HEK293T (cell line): ENCODE measurements at regions not wholly inside any gene's neighbourhood (a gene's known extent, or its start where the extent isn't known, plus 50 kb on each side); places are given as distances from the start of the nearest gene placed in this dataset.

Experiments used
- CTCF ChIA-PET: fragments of 350-600 bp; formaldehyde crosslinking; extraction: SDS; loops from one replicate; lab custom pipeline; 2021; ENCODE audit warnings: antibody characterized with exemption, inconsistent platforms; lab: Yijun Ruan, JAX
- POLR2A ChIA-PET: fragments of 350-600 bp; formaldehyde crosslinking; extraction: SDS; loops from one replicate; lab custom pipeline; 2020; ENCODE audit warnings: antibody characterized with exemption, inconsistent platforms; lab: Yijun Ruan, JAX
- DNase-seq: peaks from one replicate; pipeline ENCODE4 v3.0.0; 2012; ENCODE audit warnings: mixed read lengths; ENCODE audit errors: extremely low spot score
- ARNT ChIP-seq: fragments of 450-650 bp; IDR thresholded peaks from 2 replicates; pipeline ENCODE4 v1.6.1; 2017; ENCODE audit warnings: mild to moderate bottlenecking
- BHLHE40 ChIP-seq: fragments of 450-650 bp; IDR thresholded peaks from 2 replicates; pipeline ENCODE4 v1.6.1; 2016; ENCODE audit warnings: mild to moderate bottlenecking, moderate library complexity, borderline replicate concordance
- CTBP1 ChIP-seq: fragments of 450-650 bp; IDR thresholded peaks from 2 replicates; pipeline ENCODE4 v1.6.1; 2016; ENCODE audit warnings: borderline replicate concordance
- ELF4 ChIP-seq: fragments of 450-650 bp; IDR thresholded peaks from 2 replicates; pipeline ENCODE4 v1.6.1; 2017; ENCODE audit warnings: antibody characterized with exemption
- FOXA1 ChIP-seq: fragments of 450-650 bp; IDR thresholded peaks from 2 replicates; pipeline ENCODE4 v1.6.1; 2016; ENCODE audit warnings: mild to moderate bottlenecking
- FOXK2 ChIP-seq: fragments of 450-650 bp; IDR thresholded peaks from 2 replicates; pipeline ENCODE4 v1.6.1; 2016; ENCODE audit warnings: mild to moderate bottlenecking
- FOXM1 ChIP-seq: fragments of 450-650 bp; IDR thresholded peaks from 2 replicates; pipeline ENCODE4 v1.6.1; 2017; ENCODE audit warnings: mild to moderate bottlenecking, borderline replicate concordance
- HDGF ChIP-seq: fragments of 450-650 bp; IDR thresholded peaks from 2 replicates; pipeline ENCODE4 v1.6.1; 2017; ENCODE audit warnings: antibody characterized with exemption, borderline replicate concordance
- L3MBTL2 ChIP-seq: fragments of 450-650 bp; conservative IDR thresholded peaks from 2 replicates; pipeline ENCODE4 v1.6.1; 2016; ENCODE audit warnings: mild to moderate bottlenecking
- LEF1 ChIP-seq: fragments of 450-650 bp; IDR thresholded peaks from 2 replicates; pipeline ENCODE4 v1.6.1; 2017; ENCODE audit warnings: mild to moderate bottlenecking, borderline replicate concordance
- NFRKB ChIP-seq: fragments of 450-650 bp; IDR thresholded peaks from 2 replicates; pipeline ENCODE4 v1.6.1; 2016; ENCODE audit warnings: mild to moderate bottlenecking, moderate library complexity
- PKNOX1 ChIP-seq: fragments of 450-650 bp; IDR thresholded peaks from 2 replicates; pipeline ENCODE4 v1.6.1; 2016
- SP1 ChIP-seq: fragments of 450-650 bp; IDR thresholded peaks from 2 replicates; pipeline ENCODE4 v1.6.1; 2017
- SUZ12 ChIP-seq: fragments of 450-650 bp; IDR thresholded peaks from 2 replicates; pipeline ENCODE4 v1.6.1; 2016; ENCODE audit warnings: mild to moderate bottlenecking
- TARDBP ChIP-seq: fragments of 450-650 bp; IDR thresholded peaks from 2 replicates; pipeline ENCODE4 v1.6.1; 2016
- ZNF384 ChIP-seq: fragments of 450-650 bp; IDR thresholded peaks from 2 replicates; pipeline ENCODE4 v1.6.1; 2016

- TF ChIP-seq SUZ12 (no peak), L3MBTL2 (no peak), ZNF384 (no peak), NFRKB (no peak), HDGF (no peak), BHLHE40 (no peak), ELF4 (no peak), LEF1 (no peak), TARDBP (no peak), FOXK2 (no peak), CTBP1 (no peak), ARNT (no peak), FOXA1 (no peak)
- ChIA-PET POLR2A (no interaction called here), CTCF (no interaction called here)
- no peak for DNase-seq
These were observed 179.7 kb downstream of the ICOS start for GRCh38 chr2:204116159-204116792.

- POLR2A ChIA-PET = no interaction called here
- TF ChIP-seq FOXM1 (no peak), ELF4 (no peak), PKNOX1 (no peak), SUZ12 (no peak), L3MBTL2 (no peak), CTBP1 (no peak), ZNF384 (no peak), LEF1 (no peak), ARNT (no peak), HDGF (no peak), TARDBP (no peak), BHLHE40 (no peak), FOXA1 (no peak), FOXK2 (no peak)
- no peak for DNase-seq
- CTCF ChIA-PET = no interaction called here
These were observed 185.9 kb downstream of the ICOS start for GRCh38 chr2:204122425-204122824.

DNA sequence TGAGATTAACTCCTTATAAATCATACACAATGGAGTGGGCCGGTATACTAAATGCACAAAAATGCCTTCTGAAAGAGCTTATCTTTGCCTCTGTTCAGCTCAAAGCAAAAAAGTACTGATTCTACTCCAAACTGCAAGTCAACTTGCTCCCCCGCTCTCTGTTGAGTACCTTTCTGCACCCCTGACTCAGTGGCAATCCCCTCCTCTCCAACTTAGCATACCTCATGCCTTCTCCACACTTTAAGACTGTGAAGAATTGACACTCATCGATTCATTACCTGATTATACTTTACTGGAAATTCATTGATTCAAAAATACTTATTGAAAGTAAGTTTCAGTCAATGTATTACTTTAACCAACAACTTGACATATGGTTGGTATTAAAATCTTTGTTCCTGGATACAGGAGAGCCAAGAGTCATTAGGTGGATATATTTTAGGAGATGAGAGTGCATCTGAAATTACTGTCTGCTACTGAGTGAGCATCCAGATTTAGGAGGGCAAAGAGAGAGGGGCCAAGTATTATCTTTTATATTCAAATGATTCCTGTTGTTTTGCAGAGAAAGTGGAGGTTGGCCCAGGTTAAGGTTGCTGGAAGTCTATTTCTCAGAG, 187.7 kb downstream of the ICOS start:
- POLR2A ChIA-PET = no interaction called here
- TF ChIP-seq SUZ12 (no peak), LEF1 (no peak), FOXM1 (no peak), ZNF384 (no peak), L3MBTL2 (no peak), TARDBP (no peak), FOXA1 (no peak), ELF4 (no peak), BHLHE40 (no peak), NFRKB (no peak), ARNT (no peak), FOXK2 (no peak), PKNOX1 (no peak), SP1 (no peak), HDGF (no peak)
- DNase-seq = no peak
- CTCF ChIA-PET = no interaction called here

GRCh38 chr2:204126705-204127104, 190.1 kb downstream of the ICOS start:
- CTCF ChIA-PET = no interaction called here
- POLR2A ChIA-PET = no interaction called here
- TF ChIP-seq ARNT (no peak), CTBP1 (no peak), SUZ12 (no peak), FOXM1 (no peak), PKNOX1 (no peak), FOXA1 (no peak), L3MBTL2 (no peak), SP1 (no peak), TARDBP (no peak), LEF1 (no peak), NFRKB (no peak), BHLHE40 (no peak)

GRCh38 chr2:204127238-204127637, 190.7 kb downstream of the ICOS start:
- TF ChIP-seq CTBP1 (no peak), FOXK2 (no peak), FOXM1 (no peak), HDGF (no peak), SP1 (no peak), LEF1 (no peak), ZNF384 (no peak), FOXA1 (no peak), PKNOX1 (no peak), ARNT (no peak)
- CTCF ChIA-PET = no interaction called here
- POLR2A ChIA-PET = no interaction called here
- no peak for DNase-seq

More at GRCh38 chr2:204126705-204127104, 190.1 kb downstream of the ICOS start:
- DNase-seq = no peak
